DOHH2 (cell line): ENCODE measurements at regions not wholly inside any gene's neighbourhood (a gene's known extent, or its start where the extent isn't known, plus 50 kb on each side); places are given as distances from the start of the nearest gene placed in this dataset.

Experiments
- EZH2phosphoT487 ChIP-seq: fragments of 200-600 bp; sonication (generic); IDR thresholded peaks from 2 replicates; pipeline ENCODE4 v1.6.1; 2017; ENCODE audit warnings: borderline replicate concordance, mild to moderate bottlenecking, antibody characterized with exemption, low read length, moderate library complexity, mixed read lengths
- TF ChIP-seq, protein P1 (sequence below): fragments of 200-600 bp; sonication (generic); IDR thresholded peaks from one replicate; pipeline ENCODE4 v1.5.1; 2014; ENCODE audit warnings: antibody characterized with exemption, mild to moderate bottlenecking, low read depth, low read length; ENCODE audit not compliant: poor library complexity, severe bottlenecking

DNA sequence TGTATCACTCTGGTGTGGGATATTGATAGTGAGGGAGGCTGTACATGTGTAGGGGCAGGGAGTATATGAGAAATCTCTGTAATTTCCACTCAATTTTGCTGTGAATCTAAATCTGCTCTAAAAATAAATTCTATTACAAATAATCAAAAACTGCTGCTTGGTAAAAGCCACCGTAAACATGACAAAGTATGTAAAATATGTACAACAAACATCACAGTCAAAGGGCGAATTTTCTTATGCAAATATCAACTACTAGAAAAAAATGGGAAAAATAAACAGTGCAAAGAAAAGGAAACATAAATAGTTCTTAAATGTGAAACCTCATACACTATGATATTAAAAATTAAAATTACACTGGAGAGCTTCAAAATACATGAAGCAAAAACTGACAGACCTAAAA is 105.1 kb upstream of the DCLK2 start:
- TF ChIP-seq, protein P1, sequence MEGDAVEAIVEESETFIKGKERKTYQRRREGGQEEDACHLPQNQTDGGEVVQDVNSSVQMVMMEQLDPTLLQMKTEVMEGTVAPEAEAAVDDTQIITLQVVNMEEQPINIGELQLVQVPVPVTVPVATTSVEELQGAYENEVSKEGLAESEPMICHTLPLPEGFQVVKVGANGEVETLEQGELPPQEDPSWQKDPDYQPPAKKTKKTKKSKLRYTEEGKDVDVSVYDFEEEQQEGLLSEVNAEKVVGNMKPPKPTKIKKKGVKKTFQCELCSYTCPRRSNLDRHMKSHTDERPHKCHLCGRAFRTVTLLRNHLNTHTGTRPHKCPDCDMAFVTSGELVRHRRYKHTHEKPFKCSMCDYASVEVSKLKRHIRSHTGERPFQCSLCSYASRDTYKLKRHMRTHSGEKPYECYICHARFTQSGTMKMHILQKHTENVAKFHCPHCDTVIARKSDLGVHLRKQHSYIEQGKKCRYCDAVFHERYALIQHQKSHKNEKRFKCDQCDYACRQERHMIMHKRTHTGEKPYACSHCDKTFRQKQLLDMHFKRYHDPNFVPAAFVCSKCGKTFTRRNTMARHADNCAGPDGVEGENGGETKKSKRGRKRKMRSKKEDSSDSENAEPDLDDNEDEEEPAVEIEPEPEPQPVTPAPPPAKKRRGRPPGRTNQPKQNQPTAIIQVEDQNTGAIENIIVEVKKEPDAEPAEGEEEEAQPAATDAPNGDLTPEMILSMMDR, result no peak
- TF ChIP-seq EZH2phosphoT487, result no peak
